H1 (cell line): ENCODE measurements at regions not wholly inside any gene's neighbourhood (a gene's known extent, or its start where the extent isn't known, plus 50 kb on each side); places are given as distances from the start of the nearest gene placed in this dataset.

Experiments used
- CTCF ChIA-PET: fragments of 300-600 bp; sonication (Branson Sonifier 250); formaldehyde crosslinking; loops from one replicate; lab custom pipeline; 2021; ENCODE audit not compliant: partially characterized antibody; lab: Charles Lee
- POLR2A ChIA-PET: fragments of 300-600 bp; sonication (Branson Sonifier 250); formaldehyde crosslinking; loops from one replicate; lab custom pipeline; 2021; ENCODE audit warnings: inconsistent platforms; ENCODE audit not compliant: partially characterized antibody; lab: Charles Lee
- DNase-seq, 2 experiments: peaks; one replicate each; pipeline versions ENCODE4 v3.0.0 to v3.0.0-alpha.2; 2010 to 2022; ENCODE audit warnings: low spot score in 2 of 2, low read depth in 1 of 2, mixed read lengths in 1 of 2
- FAIRE-seq: peaks from 2 replicates; lab custom pipeline; 2011; peaks lifted over from hg19 to GRCh38; lab: Jason Lieb, UNC
- H2AFZ ChIP-seq: 2 replicates; pipeline ENCODE4 v1.8.1; 2012; ENCODE audit warnings: low read length, inconsistent platforms
- H2AK5ac ChIP-seq: 2 replicates; pipeline ENCODE4 v1.6.1; 2013; ENCODE audit warnings: low read depth, low read length
- H2BK120ac ChIP-seq: replicated peaks from 2 replicates; pipeline ENCODE3; 2013; ENCODE audit warnings: low read depth, low read length, inconsistent platforms
- H2BK12ac ChIP-seq: 2 replicates; pipeline ENCODE4 v1.6.1; 2013; ENCODE audit warnings: low read depth, low read length
- H2BK15ac ChIP-seq: 2 replicates; pipeline ENCODE4 v1.6.1; 2013; ENCODE audit warnings: low read length
- H2BK20ac ChIP-seq: 2 replicates; pipeline ENCODE4 v1.6.1; 2013; ENCODE audit warnings: low read length
- H2BK5ac ChIP-seq: 2 replicates; pipeline ENCODE4 v1.6.1; 2013; ENCODE audit warnings: low read depth, low read length
- H3K14ac ChIP-seq: 2 replicates; pipeline ENCODE4 v1.6.1; 2013; ENCODE audit warnings: inconsistent platforms; ENCODE audit not compliant: insufficient read length
- H3K18ac ChIP-seq: 2 replicates; pipeline ENCODE4 v1.6.1; 2013; ENCODE audit warnings: low read length; ENCODE audit errors: extremely low read depth
- H3K23ac ChIP-seq: 2 replicates; pipeline ENCODE4 v1.6.1; 2013; ENCODE audit warnings: inconsistent platforms; ENCODE audit not compliant: insufficient read length
- H3K23me2 ChIP-seq: 2 replicates; pipeline ENCODE4 v1.6.1; 2013; ENCODE audit warnings: low read depth, low read length
- H3K27ac ChIP-seq: 2 replicates; pipeline ENCODE4 v1.6.1; 2011; ENCODE audit warnings: low read depth, low read length, inconsistent platforms
- H3K27me3 ChIP-seq, 4 experiments: replicated peaks in 1 of 4; 1 replicate in 1 of 4; 2 replicates in 3 of 4; pipeline versions ENCODE4 v1.6.1 to v1.8.1; 2011 to 2013; ENCODE audit warnings: low read length in 3 of 4, mild to moderate bottlenecking in 3 of 4, inconsistent platforms in 2 of 4, mixed read lengths in 2 of 4, moderate library complexity in 1 of 4; ENCODE audit not compliant: control insufficient read depth in 3 of 4, insufficient read depth in 3 of 4; ENCODE audit errors: extremely low read depth in 1 of 4
- H3K36me3 ChIP-seq, 4 experiments: 2 replicates each; pipeline versions ENCODE4 v1.6.1 to v1.8.1; 2011 to 2013; ENCODE audit warnings: mild to moderate bottlenecking in 4 of 4, low read length in 3 of 4, moderate library complexity in 2 of 4, control low read depth in 1 of 4, inconsistent platforms in 1 of 4; ENCODE audit not compliant: insufficient read depth in 4 of 4, control insufficient read depth in 2 of 4
- H3K4ac ChIP-seq: replicated peaks from 2 replicates; pipeline ENCODE3; 2013; ENCODE audit warnings: low read length, low read depth, mixed read lengths, inconsistent platforms; ENCODE audit not compliant: insufficient read length
- H3K4me1 ChIP-seq, 4 experiments: replicated peaks in 1 of 4; 1 replicate in 1 of 4; 2 replicates in 3 of 4; pipeline versions ENCODE4 v1.6.1 to v1.8.1; 2011 to 2013; ENCODE audit warnings: low read length in 3 of 4, inconsistent platforms in 2 of 4, mixed read lengths in 1 of 4; ENCODE audit not compliant: insufficient read depth in 4 of 4, control insufficient read depth in 3 of 4
- H3K4me2 ChIP-seq, 2 experiments: 2 replicates each; pipeline versions ENCODE4 v1.6.1 to v1.8.1; 2011 to 2013; ENCODE audit warnings: low read depth in 2 of 2, low read length in 2 of 2, control low read depth in 1 of 2, inconsistent platforms in 1 of 2, mild to moderate bottlenecking in 1 of 2; ENCODE audit not compliant: insufficient read depth in 1 of 2
- H3K4me3 ChIP-seq, 4 experiments: fragments of 200-600, 300-600 bp in 1 of 4; sonication (generic), shearing (Covaris generic), sonication (Bioruptor Twin) in 1 of 4; 2 replicates each; pipeline versions ENCODE4 v1.5.1 to v1.8.1; 2011 to 2016; ENCODE audit warnings: low read length in 4 of 4, low read depth in 3 of 4, control low read depth in 2 of 4, inconsistent platforms in 2 of 4, mild to moderate bottlenecking in 2 of 4, mixed read lengths in 1 of 4, moderate library complexity in 1 of 4; ENCODE audit not compliant: insufficient read depth in 2 of 4; ENCODE audit errors: extremely low read depth in 1 of 4
- H3K56ac ChIP-seq: replicated peaks from 2 replicates; pipeline ENCODE3; 2013; ENCODE audit warnings: low read depth, mild to moderate bottlenecking, mixed read lengths, low read length, inconsistent platforms; ENCODE audit not compliant: insufficient read length
- H3K79me1 ChIP-seq: 2 replicates; pipeline ENCODE4 v1.6.1; 2013; ENCODE audit warnings: low read depth, low read length, control low read depth
- H3K79me2 ChIP-seq, 2 experiments: 2 replicates each; pipeline versions ENCODE4 v1.6.1 to v1.8.1; 2012 to 2013; ENCODE audit warnings: low read length in 2 of 2, mild to moderate bottlenecking in 2 of 2, inconsistent platforms in 1 of 2; ENCODE audit not compliant: insufficient read depth in 2 of 2, control insufficient read depth in 1 of 2
- H3K9ac ChIP-seq, 4 experiments: replicated peaks in 1 of 4; 1 replicate in 1 of 4; 2 replicates in 3 of 4; pipeline versions ENCODE4 v1.6.1 to v1.8.1; 2011 to 2013; ENCODE audit warnings: low read depth in 3 of 4, low read length in 3 of 4, control low read depth in 2 of 4, mild to moderate bottlenecking in 2 of 4, moderate library complexity in 2 of 4, inconsistent platforms in 1 of 4; ENCODE audit errors: extremely low read depth in 1 of 4
- H3K9me3 ChIP-seq, 2 experiments: 2 replicates each; pipeline versions ENCODE4 v1.6.1 to v1.8.1; 2012 to 2013; ENCODE audit warnings: mild to moderate bottlenecking in 2 of 2, moderate library complexity in 2 of 2, control low read depth in 1 of 2, inconsistent platforms in 1 of 2, low read depth in 1 of 2, low read length in 1 of 2, mixed read lengths in 1 of 2; ENCODE audit not compliant: insufficient read depth in 2 of 2
- H4K20me1 ChIP-seq, 2 experiments: replicated peaks in 1 of 2; 2 replicates each; pipeline versions ENCODE3 to v1.8.1; 2011 to 2013; ENCODE audit warnings: inconsistent platforms in 2 of 2, low read length in 2 of 2, mild to moderate bottlenecking in 1 of 2; ENCODE audit not compliant: insufficient read depth in 2 of 2, control insufficient read depth in 1 of 2
- H4K5ac ChIP-seq: 2 replicates; pipeline ENCODE4 v1.6.1; 2013; ENCODE audit warnings: low read length, low read depth, mixed read lengths, inconsistent platforms; ENCODE audit not compliant: insufficient read length
- H4K8ac ChIP-seq: 2 replicates; pipeline ENCODE4 v1.8.0; 2013; ENCODE audit warnings: mild to moderate bottlenecking, moderate library complexity, low read length, inconsistent platforms; ENCODE audit not compliant: insufficient read depth; ENCODE audit errors: extremely low read depth
- H4K91ac ChIP-seq: replicated peaks from 2 replicates; pipeline ENCODE3; 2013; ENCODE audit warnings: low read length, mixed read lengths, inconsistent platforms; ENCODE audit not compliant: insufficient read length
- CHD1 ChIP-seq: IDR thresholded peaks from 2 replicates; pipeline ENCODE4 v1.6.1; 2012; ENCODE audit warnings: low read depth, low read length, improper control_type of control experiment
- CHD2 ChIP-seq: IDR thresholded peaks from 2 replicates; pipeline ENCODE4 v1.6.1; 2012; ENCODE audit warnings: low read length, improper control_type of control experiment
- POLR2A ChIP-seq, 2 experiments: IDR thresholded peaks; 1 replicate in 1 of 2; 2 replicates in 1 of 2; pipeline ENCODE4 v1.6.1; 2011; ENCODE audit warnings: low read depth in 2 of 2, low read length in 2 of 2, mild to moderate bottlenecking in 2 of 2; ENCODE audit errors: control extremely low read depth in 1 of 2
- POLR2AphosphoS5 ChIP-seq: IDR thresholded peaks from 2 replicates; pipeline ENCODE4 v1.6.1; 2011; ENCODE audit warnings: low read depth, low read length
- RFX5 ChIP-seq: IDR thresholded peaks from 2 replicates; pipeline ENCODE4 v1.6.1; 2011; ENCODE audit warnings: low read depth, low read length, improper control_type of control experiment, borderline replicate concordance
- SIN3A ChIP-seq, 2 experiments: IDR thresholded peaks in 1 of 2; conservative IDR thresholded peaks in 1 of 2; 2 replicates each; pipeline ENCODE4 v1.6.1; 2011 to 2012; ENCODE audit warnings: low read length in 2 of 2, improper control_type of control experiment in 1 of 2, low read depth in 1 of 2, mild to moderate bottlenecking in 1 of 2
- SUZ12 ChIP-seq: fragments of 200-600 bp; sonication (generic); IDR thresholded peaks from 2 replicates; pipeline ENCODE4 v1.6.1; 2012; ENCODE audit warnings: mild to moderate bottlenecking, inconsistent platforms, low read length, moderate library complexity, mixed read lengths
- WGBS, 2 experiments: shearing (Covaris generic) in 1 of 2; methylation state at CpG; one replicate each; pipeline versions ENCODE4 v1.1.6 to v1.1.7; 2013 to 2015; ENCODE audit warnings: low lambda C conversion rate in 2 of 2, mixed read lengths in 2 of 2, inconsistent platforms in 1 of 2, low coverage in 1 of 2, missing lambda C conversion rate in 1 of 2; ENCODE audit not compliant: insufficient replicate concordance in 2 of 2, insufficient coverage in 1 of 2, insufficient read length in 1 of 2; ENCODE audit errors: extremely low coverage in 1 of 2, missing lambda C conversion rate in 1 of 2; 5-methylcytosine and 5-hydroxymethylcytosine counted together
- TF ChIP-seq, protein P1 (sequence below): IDR thresholded peaks from 2 replicates; pipeline ENCODE4 v1.6.1; 2011; ENCODE audit warnings: low read length, improper control_type of control experiment

DNA sequence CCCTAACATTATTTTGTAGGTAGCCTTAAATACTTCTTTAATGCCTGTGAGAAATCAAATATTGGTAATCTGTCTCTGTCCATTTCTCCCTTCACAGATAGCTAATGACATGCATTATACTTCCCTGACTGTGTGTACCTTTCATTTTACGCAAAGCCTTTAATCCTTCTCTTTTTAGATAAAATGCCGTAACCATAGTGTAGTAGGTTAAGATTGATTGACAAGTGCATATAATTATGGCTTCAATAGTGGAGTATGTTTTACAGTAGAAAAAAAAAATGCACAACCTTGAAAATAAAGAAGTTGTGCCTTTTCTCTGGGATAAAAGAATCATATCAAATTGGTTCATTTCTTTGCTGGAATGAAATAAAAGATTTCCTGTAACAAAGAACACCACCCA lies 559.6 kb upstream of the GRAMD2B start:
- Histone ChIP-seq H2BK15ac (no peak overlapping the region), H2BK12ac (no peak overlapping the region), H4K8ac (no peak overlapping the region), H2AFZ (no peak overlapping the region), H3K27me3 (peaks cover 0 to 2% (median 0%) of the 10 kb centered on the region in 4 experiments; a peak in 1 of 7 replicates), H3K23me2 (no peaks in the 10 kb centered on the region; the same call in 1 of the 2 replicates), H3K56ac (no peak overlapping the region), H3K4ac (no peak overlapping the region)
- POLR2A ChIA-PET, result no interaction called here
- TF ChIP-seq CHD1 (no peak), SUZ12 (no peak), RFX5 (no peak), POLR2A (IDR thresholded peaks at IDR 0.05; ENCODE audit: control extremely low read depth in 1 of 2, low read depth in 2 of 2, low read length in 2 of 2) (no peak), CHD2 (no peak), SIN3A (conservative IDR thresholded peaks at IDR 0.05 in 1 of 2, IDR thresholded peaks at IDR 0.05 in 1 of 2; ENCODE audit: low read depth in 1 of 2, low read length in 2 of 2) (no peak), POLR2AphosphoS5 (no peak)
- TF ChIP-seq, protein P1, sequence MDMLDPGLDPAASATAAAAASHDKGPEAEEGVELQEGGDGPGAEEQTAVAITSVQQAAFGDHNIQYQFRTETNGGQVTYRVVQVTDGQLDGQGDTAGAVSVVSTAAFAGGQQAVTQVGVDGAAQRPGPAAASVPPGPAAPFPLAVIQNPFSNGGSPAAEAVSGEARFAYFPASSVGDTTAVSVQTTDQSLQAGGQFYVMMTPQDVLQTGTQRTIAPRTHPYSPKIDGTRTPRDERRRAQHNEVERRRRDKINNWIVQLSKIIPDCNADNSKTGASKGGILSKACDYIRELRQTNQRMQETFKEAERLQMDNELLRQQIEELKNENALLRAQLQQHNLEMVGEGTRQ, result no peak
- TF ChIP-seq, all 59 proteins: peak for 0
- no peak for DNase-seq
- Histone ChIP-seq H2AK5ac (no peak overlapping the region), H3K9ac (no peak overlapping the region), H3K79me1 (no peaks in the 10 kb centered on the region), H2BK20ac (no peak overlapping the region), H2BK5ac (no peak overlapping the region), H3K27ac (no peak overlapping the region), H3K9me3 (no peaks in the 10 kb centered on the region), H3K23ac (no peak overlapping the region), H3K14ac (no peak overlapping the region), H4K5ac (no peak overlapping the region), H3K4me2 (no peak overlapping the region), H3K36me3 (no peaks in the 10 kb centered on the region), H4K91ac (no peak overlapping the region), H3K18ac (no peak overlapping the region), H3K4me3 (no peak overlapping the region), H3K79me2 (no peaks in the 10 kb centered on the region), H4K20me1 (no peaks in the 10 kb centered on the region), H2BK120ac (no peak overlapping the region), H3K4me1 (no peaks in the 10 kb centered on the region)
- WGBS, 2 experiments, result 96% methylated on average over 2 of the region's 2 CpGs; no CpG with 5 or more reads in 1 of the 2 experiments
- CTCF ChIA-PET, result interaction anchor here (1.5 kb wide), 1 partner anchor 10 kb away, joined by 3 read pairs; no protein-coding TSS in a partner anchor
- FAIRE-seq, result no peak
